H1 (cell line): ENCODE measurements at regions not wholly inside any gene's neighbourhood (a gene's known extent, or its start where the extent isn't known, plus 50 kb on each side); places are given as distances from the start of the nearest gene placed in this dataset.

Experiments used
- CTCF ChIP-seq, 3 experiments: IDR thresholded peaks; 1 replicate in 2 of 3; 2 replicates in 1 of 3; pipeline versions ENCODE4 v1.5.1 to v1.6.1; 2011; ENCODE audit warnings: low read length in 3 of 3, mild to moderate bottlenecking in 3 of 3, inconsistent platforms in 2 of 3, low read depth in 1 of 3, moderate library complexity in 1 of 3; ENCODE audit not compliant: insufficient read depth in 1 of 3; ENCODE audit errors: control extremely low read depth in 1 of 3
- FOSL1 ChIP-seq: IDR thresholded peaks from 2 replicates; pipeline ENCODE4 v1.6.1; 2011; ENCODE audit warnings: mild to moderate bottlenecking, low read depth, low read length, moderate library complexity; ENCODE audit not compliant: insufficient read depth

- TF ChIP-seq FOSL1 (no peak), CTCF (IDR thresholded peaks at IDR 0.05; ENCODE audit: control extremely low read depth in 1 of 3, insufficient read depth in 1 of 3, low read depth in 1 of 3, low read length in 3 of 3) (no peak)
Observed at GRCh38 chr9:13501018-13501417, 221.5 kb upstream of the MPDZ start.
